ENCODE measurements at regions not wholly inside any gene's neighbourhood (a gene's known extent, or its start where the extent isn't known, plus 50 kb on each side); places are given as distances from the start of the nearest gene placed in this dataset.

GRCh38 chr18:55830544-55830943, 242.6 kb upstream of the TCF4 start:
- no peak for TF ChIP-seq POLR2A (IDR thresholded peaks at IDR 0.05; ENCODE audit: low read depth, low read length)
- no peak for TF ChIP-seq POLR2AphosphoS5 (IDR thresholded peaks at IDR 0.05; ENCODE audit: low read depth, low read length)
- TF ChIP-seq TAF1 (IDR thresholded peaks at IDR 0.05; ENCODE audit: borderline replicate concordance, low read depth, low read length) = no peak
- no peak for DNase-seq (ENCODE audit: insufficient read length)
- FAIRE-seq = no peak

GRCh38 chr18:55821219-55821618, 233.2 kb upstream of the TCF4 start:
- no peak for FAIRE-seq
- TF ChIP-seq POLR2A (IDR thresholded peaks at IDR 0.05; ENCODE audit: low read depth, low read length) (no peak), TAF1 (IDR thresholded peaks at IDR 0.05; ENCODE audit: borderline replicate concordance, low read depth, low read length) (no peak), POLR2AphosphoS5 (IDR thresholded peaks at IDR 0.05; ENCODE audit: low read depth, low read length) (no peak)
- DNase-seq (ENCODE audit: insufficient read length) = no peak

GRCh38 chr18:55819448-55819847, 231.5 kb upstream of the TCF4 start:
- TF ChIP-seq POLR2AphosphoS5 (IDR thresholded peaks at IDR 0.05; ENCODE audit: low read depth, low read length) (no peak), TAF1 (IDR thresholded peaks at IDR 0.05; ENCODE audit: borderline replicate concordance, low read depth, low read length) (no peak), POLR2A (IDR thresholded peaks at IDR 0.05; ENCODE audit: low read depth, low read length) (no peak)
- DNase-seq (ENCODE audit: insufficient read length) (no peak), FAIRE-seq (no peak)

GRCh38 chr18:55818284-55818683, 230.3 kb upstream of the TCF4 start:
- DNase-seq (ENCODE audit: insufficient read length) (no peak), FAIRE-seq (no peak)
- no peak for TF ChIP-seq TAF1 (IDR thresholded peaks at IDR 0.05; ENCODE audit: borderline replicate concordance, low read depth, low read length)
- no peak for TF ChIP-seq POLR2A (IDR thresholded peaks at IDR 0.05; ENCODE audit: low read depth, low read length)
- no peak for TF ChIP-seq POLR2AphosphoS5 (IDR thresholded peaks at IDR 0.05; ENCODE audit: low read depth, low read length)

DNA sequence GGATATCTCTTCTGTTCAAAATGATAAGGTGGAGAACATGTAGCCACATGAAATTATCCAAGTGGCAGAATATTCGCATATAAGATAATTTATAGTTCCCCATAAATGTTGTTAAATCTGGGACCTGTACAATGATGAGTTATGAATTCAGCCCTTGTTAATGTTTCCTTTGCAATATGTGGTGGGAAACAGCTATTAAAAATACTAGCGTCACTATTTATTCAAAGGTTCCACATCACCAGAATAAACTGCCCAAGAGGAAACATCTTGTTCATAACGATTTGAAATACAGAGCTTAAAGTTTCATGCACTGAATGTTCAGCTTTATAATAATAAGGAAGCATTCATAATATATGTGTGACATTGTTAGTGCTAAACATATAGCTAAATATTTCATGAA, 223.9 kb upstream of the TCF4 start:
- TF ChIP-seq POLR2AphosphoS5 (IDR thresholded peaks at IDR 0.05; ENCODE audit: low read depth, low read length) = no peak
- TF ChIP-seq TAF1 (IDR thresholded peaks at IDR 0.05; ENCODE audit: borderline replicate concordance, low read depth, low read length) = no peak
- TF ChIP-seq POLR2A (IDR thresholded peaks at IDR 0.05; ENCODE audit: low read depth, low read length) = no peak
- FAIRE-seq (no peak), DNase-seq (ENCODE audit: insufficient read length) (no peak)

GRCh38 chr18:55805666-55806065, 217.7 kb upstream of the TCF4 start:
- TF ChIP-seq POLR2AphosphoS5 (IDR thresholded peaks at IDR 0.05; ENCODE audit: low read depth, low read length) (no peak), POLR2A (IDR thresholded peaks at IDR 0.05; ENCODE audit: low read depth, low read length) (no peak), TAF1 (IDR thresholded peaks at IDR 0.05; ENCODE audit: borderline replicate concordance, low read depth, low read length) (no peak)
- DNase-seq (ENCODE audit: insufficient read length) = no peak
- no peak for FAIRE-seq

DNA sequence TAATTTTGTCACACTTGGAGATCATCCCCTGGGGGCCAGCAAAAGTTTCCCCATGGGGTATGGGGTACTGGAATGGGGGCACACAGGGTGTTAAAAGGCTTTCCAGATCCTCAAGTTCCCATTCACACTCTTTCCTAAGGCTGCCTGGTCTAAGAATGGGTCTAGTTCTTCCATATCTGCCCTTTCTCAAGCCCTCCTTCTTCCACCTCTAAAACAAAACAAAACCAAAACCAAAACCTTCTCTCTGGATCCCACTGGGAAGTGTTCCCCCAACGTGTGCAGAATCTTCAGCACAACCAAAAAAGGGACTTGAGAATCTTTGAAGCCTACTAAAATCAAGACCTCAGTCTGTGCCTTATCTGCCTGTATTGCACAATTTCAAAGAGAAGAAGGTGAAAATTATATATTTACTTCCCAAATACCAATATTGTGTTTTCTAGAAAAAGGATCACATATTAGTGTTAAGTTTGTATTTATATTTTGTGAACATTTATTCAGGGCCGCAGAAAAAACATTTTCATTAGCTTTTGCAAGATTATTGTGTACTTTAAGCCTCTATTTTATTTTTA, 207.2 kb upstream of the TCF4 start:
- no peak for DNase-seq (ENCODE audit: insufficient read length)
- TF ChIP-seq TAF1 (IDR thresholded peaks at IDR 0.05; ENCODE audit: borderline replicate concordance, low read depth, low read length) (no peak), POLR2AphosphoS5 (IDR thresholded peaks at IDR 0.05; ENCODE audit: low read depth, low read length) (no peak), POLR2A (IDR thresholded peaks at IDR 0.05; ENCODE audit: low read depth, low read length) (no peak)
- FAIRE-seq = no peak

DNA sequence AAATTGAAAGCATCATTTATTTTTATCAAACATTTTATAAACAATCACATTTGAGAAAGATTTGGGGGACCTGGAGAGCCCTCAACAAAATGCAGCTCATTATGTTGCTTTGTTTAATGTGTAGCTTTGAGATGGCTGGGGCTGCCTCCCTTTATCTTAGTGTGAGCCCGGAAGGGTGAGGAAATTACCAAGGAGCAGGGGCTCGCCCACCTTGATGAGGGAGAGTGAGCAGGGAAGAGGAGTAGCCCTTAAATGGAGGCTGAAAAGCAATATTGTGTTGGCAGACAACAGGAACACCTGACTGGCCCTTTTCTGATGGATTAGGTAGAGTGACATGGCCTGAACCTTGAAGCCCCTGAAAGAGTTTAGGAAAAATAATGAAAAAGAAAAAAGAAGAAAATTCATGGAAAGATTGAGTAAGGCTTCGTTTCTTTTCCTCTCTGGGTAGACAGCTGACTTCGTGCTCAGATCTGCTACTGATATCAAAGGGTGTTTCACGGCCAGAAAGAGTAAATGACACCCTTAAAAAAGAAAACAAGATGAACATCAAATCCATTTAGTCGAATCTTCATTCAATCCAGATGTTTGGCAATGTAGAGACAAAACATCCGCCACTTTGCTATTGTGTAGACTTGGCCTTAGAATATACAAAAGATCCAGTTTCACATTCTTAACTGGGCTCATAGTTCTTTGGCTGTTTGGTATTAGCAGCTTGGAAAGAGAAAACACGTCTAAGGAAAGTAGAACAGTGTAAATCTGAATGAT, 206.5 kb upstream of the TCF4 start:
- no peak for FAIRE-seq

GRCh38 chr18:55790296-55790695, 202.3 kb upstream of the TCF4 start:
- TF ChIP-seq POLR2AphosphoS5 (IDR thresholded peaks at IDR 0.05; ENCODE audit: low read depth, low read length) = no peak
- TF ChIP-seq TAF1 (IDR thresholded peaks at IDR 0.05; ENCODE audit: borderline replicate concordance, low read depth, low read length) = no peak
- TF ChIP-seq POLR2A (IDR thresholded peaks at IDR 0.05; ENCODE audit: low read depth, low read length) = no peak
- no peak for FAIRE-seq
- no peak for DNase-seq (ENCODE audit: insufficient read length)

More for the DNA sequence above, 206.5 kb upstream of the TCF4 start:
- TF ChIP-seq POLR2A (IDR thresholded peaks at IDR 0.05; ENCODE audit: low read depth, low read length) = no peak
- TF ChIP-seq TAF1 (IDR thresholded peaks at IDR 0.05; ENCODE audit: borderline replicate concordance, low read depth, low read length) = no peak
- no peak for TF ChIP-seq POLR2AphosphoS5 (IDR thresholded peaks at IDR 0.05; ENCODE audit: low read depth, low read length)
- DNase-seq (ENCODE audit: insufficient read length) = no peak

DNA sequence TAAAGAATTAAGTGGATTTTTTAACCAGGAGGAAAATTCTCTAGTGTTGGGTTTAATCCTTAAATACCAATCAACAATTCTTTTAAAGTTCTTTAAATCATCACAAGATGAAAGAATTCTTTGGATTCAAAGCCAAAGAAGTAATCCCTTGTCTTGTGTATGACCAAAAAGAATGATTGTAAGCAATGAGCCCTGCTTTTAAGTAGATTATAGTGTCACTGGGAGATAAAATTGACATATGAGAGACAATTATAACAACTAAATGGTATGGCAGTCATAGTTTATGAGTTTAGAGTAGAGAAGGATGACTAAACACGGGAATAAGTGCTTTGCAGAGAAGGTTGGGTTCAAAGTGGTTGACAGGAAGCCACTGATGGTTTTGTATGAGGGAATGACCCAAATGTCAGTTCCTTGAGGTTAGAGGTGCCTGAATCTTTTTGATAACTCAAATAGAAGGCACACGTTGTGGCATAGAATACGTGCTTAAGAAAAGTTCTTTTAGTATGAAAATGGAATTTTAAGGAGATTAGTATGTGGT, 199.6 kb upstream of the TCF4 start:
- TF ChIP-seq TAF1 (IDR thresholded peaks at IDR 0.05; ENCODE audit: borderline replicate concordance, low read depth, low read length) = no peak
- TF ChIP-seq POLR2AphosphoS5 (IDR thresholded peaks at IDR 0.05; ENCODE audit: low read depth, low read length) = no peak
- no peak for TF ChIP-seq POLR2A (IDR thresholded peaks at IDR 0.05; ENCODE audit: low read depth, low read length)
- no peak for FAIRE-seq
- no peak for DNase-seq (ENCODE audit: insufficient read length)

- FAIRE-seq = no peak
- DNase-seq (ENCODE audit: insufficient read length) = no peak
- TF ChIP-seq TAF1 (IDR thresholded peaks at IDR 0.05; ENCODE audit: borderline replicate concordance, low read depth, low read length) (no peak), POLR2AphosphoS5 (IDR thresholded peaks at IDR 0.05; ENCODE audit: low read depth, low read length) (no peak), POLR2A (IDR thresholded peaks at IDR 0.05; ENCODE audit: low read depth, low read length) (no peak)
Measured at GRCh38 chr18:55786651-55787272, 198.8 kb upstream of the TCF4 start.

Measured in GM12892 (cell line).